T-helper 1 cell treated with Interleukin-12 subunit alpha and Interleukin-12 subunit beta and Interleukin-4 antibody, amounts not matched to agents 30 μg/mL and 1 μg/mL, for 36 hours (primary cell): ENCODE measurements at regions not wholly inside any gene's neighbourhood (a gene's known extent, or its start where the extent isn't known, plus 50 kb on each side); places are given as distances from the start of the nearest gene placed in this dataset.

Experiments used
- H3K27ac Mint-ChIP-seq: one replicate; pipeline ENCODE4 v1.8.0; 2021; ENCODE audit warnings: mild to moderate bottlenecking, mixed read lengths
- H3K27me3 Mint-ChIP-seq: one replicate; pipeline ENCODE4 v1.8.0; 2021; ENCODE audit warnings: low read depth, mixed read lengths
- H3K36me3 Mint-ChIP-seq: one replicate; pipeline ENCODE4 v1.8.0; 2021; ENCODE audit warnings: low read depth, mixed read lengths
- H3K4me1 Mint-ChIP-seq: one replicate; pipeline ENCODE4 v1.8.0; 2021; ENCODE audit warnings: low read depth, mixed read lengths
- H3K4me3 Mint-ChIP-seq: one replicate; pipeline ENCODE4 v1.8.0; 2021; ENCODE audit warnings: mild to moderate bottlenecking, moderate library complexity, mixed read lengths
- H3K9me3 Mint-ChIP-seq: one replicate; pipeline ENCODE4 v1.8.0; 2021; ENCODE audit warnings: mixed read lengths

DNA sequence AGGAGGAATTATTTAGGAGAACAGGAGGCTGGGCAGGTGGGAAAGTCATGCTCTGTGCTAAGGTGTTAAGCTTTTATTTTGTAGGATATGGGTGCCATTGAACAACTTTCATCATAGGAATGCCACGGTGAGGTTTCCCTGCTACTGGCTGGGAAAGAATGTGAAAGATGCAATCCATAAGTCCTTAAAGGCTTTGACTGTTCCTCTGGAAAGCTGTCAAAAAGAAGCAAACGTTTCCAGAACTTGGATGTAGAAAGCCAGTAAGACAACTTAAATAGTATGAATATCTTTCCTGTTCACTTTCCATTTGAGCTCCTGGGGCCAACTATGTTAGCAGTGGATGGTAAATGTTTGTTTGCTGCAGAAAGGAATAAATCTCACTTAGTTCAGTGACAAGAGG is 574.4 kb downstream of the RNF144B start:
- H3K4me3 Mint-ChIP-seq: no peak overlapping the region
- no peaks in the 10 kb centered on the region for H3K36me3 Mint-ChIP-seq
- no peaks in the 10 kb centered on the region for H3K27me3 Mint-ChIP-seq
- H3K27ac Mint-ChIP-seq: no peak overlapping the region
- H3K4me1 Mint-ChIP-seq: no peaks in the 10 kb centered on the region
- no peaks in the 10 kb centered on the region for H3K9me3 Mint-ChIP-seq

DNA sequence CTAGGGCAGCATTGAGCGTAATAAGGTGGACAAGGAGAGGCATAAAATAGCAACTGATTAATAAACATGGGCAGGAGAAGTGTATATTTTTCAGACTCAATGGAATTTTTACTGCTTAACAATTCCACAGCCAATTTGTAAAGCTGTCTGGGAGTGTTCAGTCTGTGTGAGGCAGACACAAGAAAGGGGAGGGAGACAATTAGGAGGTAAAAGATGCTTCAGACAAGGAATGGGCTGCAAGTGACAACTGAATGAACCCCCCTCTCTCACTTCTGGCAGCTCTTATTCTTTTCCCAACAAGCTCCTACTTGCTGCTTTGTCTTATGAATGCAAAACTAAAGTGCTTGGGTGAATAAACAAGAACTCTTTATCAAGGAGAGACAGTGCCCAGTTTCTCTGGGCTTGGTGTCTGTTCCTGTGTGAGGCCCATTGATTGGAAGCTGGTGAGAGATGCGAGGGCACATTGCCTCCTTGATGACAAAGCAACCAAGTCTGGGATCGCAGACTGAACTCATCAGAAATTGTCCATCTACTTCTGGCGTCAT is 575.3 kb downstream of the RNF144B start:
- Mint-ChIP-seq H3K9me3 (no peaks in the 10 kb centered on the region), H3K4me3 (no peak overlapping the region), H3K36me3 (no peaks in the 10 kb centered on the region), H3K4me1 (no peaks in the 10 kb centered on the region), H3K27me3 (no peaks in the 10 kb centered on the region), H3K27ac (no peak overlapping the region)

DNA sequence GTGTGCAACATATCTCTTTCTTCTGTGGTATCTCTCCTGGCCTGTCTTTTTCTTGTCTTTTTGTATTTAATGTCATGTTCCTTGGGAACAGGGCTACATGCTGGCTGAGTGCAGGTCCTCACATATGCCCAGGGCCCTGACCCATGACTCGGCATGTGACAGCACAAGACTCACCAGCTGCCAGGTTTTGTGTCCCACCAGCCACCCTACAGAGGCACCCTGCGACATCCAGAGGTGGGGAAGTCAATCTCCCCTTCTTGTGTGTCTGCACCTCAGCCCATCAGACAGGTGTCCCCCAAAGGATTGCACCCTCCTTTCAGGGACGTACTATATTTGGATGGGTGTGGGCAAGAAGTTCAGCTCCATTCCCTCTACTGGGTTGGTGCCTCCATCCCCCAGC is 576.3 kb downstream of the RNF144B start:
- H3K4me1 Mint-ChIP-seq: no peaks in the 10 kb centered on the region
- no peaks in the 10 kb centered on the region for H3K27me3 Mint-ChIP-seq
- H3K36me3 Mint-ChIP-seq: no peaks in the 10 kb centered on the region
- H3K27ac Mint-ChIP-seq: no peak overlapping the region
- no peak overlapping the region for H3K4me3 Mint-ChIP-seq
- H3K9me3 Mint-ChIP-seq: no peaks in the 10 kb centered on the region

DNA sequence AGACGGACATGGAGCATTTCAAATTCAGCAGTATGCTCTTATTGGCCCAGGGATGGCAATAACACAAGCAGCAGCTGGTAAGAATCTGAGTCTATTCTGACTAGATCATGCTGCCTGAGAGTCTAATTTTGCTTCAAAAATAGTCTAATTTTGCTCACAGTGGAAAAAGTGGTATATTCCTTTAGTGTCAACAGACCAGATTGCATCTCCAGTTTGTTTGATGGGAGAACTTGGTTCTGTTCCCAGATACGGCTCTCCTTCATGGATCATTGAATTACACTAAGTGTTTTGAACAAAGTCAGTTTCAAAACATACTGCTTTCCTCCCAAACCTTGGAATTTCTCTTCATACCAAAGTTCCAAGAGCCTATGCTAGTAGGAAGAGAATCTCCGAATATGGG is 586.1 kb downstream of the RNF144B start:
- no peak overlapping the region for H3K27ac Mint-ChIP-seq
- H3K27me3 Mint-ChIP-seq: no peaks in the 10 kb centered on the region
- no peak overlapping the region for H3K4me3 Mint-ChIP-seq
- H3K36me3 Mint-ChIP-seq: no peaks in the 10 kb centered on the region
- no peaks in the 10 kb centered on the region for H3K9me3 Mint-ChIP-seq
- H3K4me1 Mint-ChIP-seq: no peaks in the 10 kb centered on the region

DNA sequence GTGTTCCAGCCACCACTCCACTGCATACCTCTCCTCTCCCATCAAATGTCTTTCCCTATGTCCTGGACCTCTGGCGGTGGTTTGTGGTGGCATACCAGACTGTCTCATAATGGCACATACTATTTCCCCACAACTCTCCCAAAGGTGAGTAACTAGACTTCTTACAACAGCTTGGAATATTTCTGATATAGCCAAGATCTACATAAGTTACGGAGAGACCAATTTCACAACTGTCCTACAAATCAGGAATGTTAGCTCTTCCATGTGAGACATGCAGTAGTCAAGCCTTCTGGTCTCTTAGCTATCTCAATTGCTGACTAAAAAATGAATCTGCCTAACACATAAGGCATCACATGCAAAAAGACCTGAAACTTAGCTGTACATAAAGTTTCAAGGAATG is 588.9 kb downstream of the RNF144B start:
- Mint-ChIP-seq H3K4me3 (no peak overlapping the region), H3K36me3 (no peaks in the 10 kb centered on the region), H3K4me1 (no peaks in the 10 kb centered on the region), H3K27ac (no peak overlapping the region), H3K27me3 (no peaks in the 10 kb centered on the region), H3K9me3 (no peaks in the 10 kb centered on the region)

DNA sequence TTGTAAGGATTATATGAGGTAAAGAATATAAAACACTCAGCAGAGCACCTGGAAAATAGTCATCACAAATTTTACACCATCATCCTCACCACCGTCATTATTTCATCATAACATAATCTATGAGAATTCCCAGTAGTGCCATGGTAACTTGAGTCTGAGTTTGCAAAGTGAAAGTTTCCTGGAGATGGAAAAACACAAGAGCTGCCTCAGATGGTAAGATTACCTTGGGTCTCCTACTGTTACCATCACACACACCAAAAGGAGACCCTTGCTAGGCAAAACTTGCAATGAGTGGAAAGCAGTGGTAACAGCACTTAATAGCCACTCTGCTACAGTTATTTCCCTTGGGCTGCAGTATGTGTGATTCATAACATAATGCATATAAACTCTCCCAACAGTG is 589.8 kb downstream of the RNF144B start:
- Mint-ChIP-seq H3K9me3 (no peaks in the 10 kb centered on the region), H3K36me3 (no peaks in the 10 kb centered on the region), H3K27me3 (no peaks in the 10 kb centered on the region), H3K4me1 (no peaks in the 10 kb centered on the region), H3K4me3 (no peak overlapping the region), H3K27ac (no peak overlapping the region)

DNA sequence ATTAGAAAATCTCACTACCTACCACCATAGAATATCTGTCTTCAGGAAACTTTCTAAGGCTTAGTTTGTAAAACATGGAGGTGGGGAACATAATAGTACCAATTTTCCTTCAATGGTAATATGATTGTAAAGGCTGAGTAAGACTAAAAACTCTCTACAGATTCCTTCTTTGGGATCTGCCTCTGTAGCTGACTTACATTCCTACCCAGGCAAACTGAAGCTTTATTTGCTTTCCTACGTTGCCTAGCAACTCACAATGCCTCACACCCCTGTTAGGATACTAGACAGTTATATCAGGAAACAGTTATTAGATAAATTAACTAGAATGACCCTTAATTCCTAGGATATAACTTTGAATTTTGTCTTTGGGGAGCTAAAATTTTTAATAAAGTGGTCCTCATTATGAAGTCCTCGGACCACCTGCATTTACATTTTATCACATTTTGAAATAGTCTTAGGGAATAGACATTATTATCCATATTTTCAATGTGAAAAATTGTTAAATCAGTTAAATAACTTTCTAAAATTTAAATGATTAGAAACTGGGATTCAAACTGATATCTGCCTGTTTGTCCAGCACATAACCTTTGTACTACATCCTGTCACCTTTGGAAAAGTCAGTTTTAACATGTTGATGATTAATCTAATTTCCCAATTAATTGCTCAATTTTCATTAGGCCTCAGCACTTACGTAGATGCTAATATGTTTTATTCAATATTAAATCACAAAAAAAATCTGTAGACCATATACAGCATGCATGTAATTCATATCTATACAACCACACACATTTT is 591.4 kb downstream of the RNF144B start:
- Mint-ChIP-seq H3K36me3 (no peaks in the 10 kb centered on the region), H3K27me3 (no peaks in the 10 kb centered on the region), H3K27ac (no peak overlapping the region), H3K4me1 (no peaks in the 10 kb centered on the region), H3K9me3 (no peaks in the 10 kb centered on the region), H3K4me3 (no peak overlapping the region)

DNA sequence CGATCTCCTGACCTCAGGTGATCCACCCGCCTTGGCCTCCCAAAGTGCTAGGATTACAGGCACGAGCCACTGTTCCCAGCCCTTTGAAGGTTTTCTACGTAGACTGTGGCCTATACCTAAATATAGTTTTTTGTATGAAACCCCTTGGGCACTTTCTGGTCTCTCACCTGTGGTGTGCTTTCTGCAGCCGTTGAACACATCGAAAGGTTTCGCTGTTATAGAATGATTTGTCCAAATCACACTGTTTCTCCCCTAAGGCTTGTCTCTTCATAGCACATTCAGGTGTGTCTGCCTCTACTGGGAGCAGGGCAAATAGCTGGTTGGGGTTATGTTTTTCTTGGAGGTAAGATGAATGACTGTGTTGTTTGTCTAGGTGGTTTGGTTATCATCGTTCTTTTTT is 597.9 kb downstream of the RNF144B start:
- Mint-ChIP-seq H3K27ac (no peak overlapping the region), H3K9me3 (no peaks in the 10 kb centered on the region), H3K36me3 (no peaks in the 10 kb centered on the region), H3K4me3 (no peak overlapping the region), H3K4me1 (no peaks in the 10 kb centered on the region), H3K27me3 (no peaks in the 10 kb centered on the region)

DNA sequence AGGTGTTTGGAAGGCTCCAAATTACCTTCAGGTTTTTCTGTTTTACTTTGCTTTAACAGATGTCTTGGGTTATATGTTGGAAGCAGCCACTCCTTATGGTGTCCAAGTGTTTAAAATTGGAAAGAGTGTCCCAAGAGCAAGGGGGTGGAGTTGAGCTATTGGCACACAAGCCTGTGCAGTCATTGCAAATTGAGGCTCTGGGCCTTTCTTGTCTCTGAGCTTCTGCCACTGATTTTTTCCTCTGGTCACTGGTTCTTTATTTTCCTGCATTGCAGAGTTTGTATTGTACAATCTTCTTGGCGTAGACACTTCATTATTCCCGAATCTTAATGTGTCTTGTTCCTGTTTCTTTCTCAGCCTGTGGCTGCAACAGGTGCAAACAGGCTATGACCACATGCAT is 598.8 kb downstream of the RNF144B start:
- Mint-ChIP-seq H3K27ac (no peak overlapping the region), H3K4me3 (no peak overlapping the region), H3K27me3 (no peaks in the 10 kb centered on the region)

DNA sequence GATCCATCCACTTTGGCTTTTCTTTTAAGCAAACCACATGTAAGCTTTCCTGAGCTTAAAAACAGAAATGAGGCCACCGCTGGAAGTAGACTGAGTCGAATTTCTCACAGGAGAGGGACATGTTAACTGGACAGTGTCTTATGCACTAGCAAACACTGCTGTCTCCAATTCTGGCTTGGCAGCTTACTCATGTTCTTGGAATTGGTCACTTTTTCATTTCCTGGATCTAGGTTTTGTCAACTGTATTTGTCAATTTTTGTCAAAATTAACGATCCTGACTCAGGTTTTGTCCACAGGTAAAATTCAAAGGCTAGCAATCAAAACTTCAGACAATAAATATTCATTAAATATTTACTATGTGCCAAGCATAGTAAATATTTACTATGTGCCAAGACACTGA is 601.5 kb downstream of the RNF144B start:
- Mint-ChIP-seq H3K4me3 (no peak overlapping the region), H3K4me1 (no peaks in the 10 kb centered on the region), H3K36me3 (no peaks in the 10 kb centered on the region), H3K27me3 (no peaks in the 10 kb centered on the region), H3K9me3 (no peaks in the 10 kb centered on the region), H3K27ac (no peak overlapping the region)

More for the DNA sequence above, 598.8 kb downstream of the RNF144B start:
- Mint-ChIP-seq H3K9me3 (no peaks in the 10 kb centered on the region), H3K4me1 (no peaks in the 10 kb centered on the region), H3K36me3 (no peaks in the 10 kb centered on the region)

DNA sequence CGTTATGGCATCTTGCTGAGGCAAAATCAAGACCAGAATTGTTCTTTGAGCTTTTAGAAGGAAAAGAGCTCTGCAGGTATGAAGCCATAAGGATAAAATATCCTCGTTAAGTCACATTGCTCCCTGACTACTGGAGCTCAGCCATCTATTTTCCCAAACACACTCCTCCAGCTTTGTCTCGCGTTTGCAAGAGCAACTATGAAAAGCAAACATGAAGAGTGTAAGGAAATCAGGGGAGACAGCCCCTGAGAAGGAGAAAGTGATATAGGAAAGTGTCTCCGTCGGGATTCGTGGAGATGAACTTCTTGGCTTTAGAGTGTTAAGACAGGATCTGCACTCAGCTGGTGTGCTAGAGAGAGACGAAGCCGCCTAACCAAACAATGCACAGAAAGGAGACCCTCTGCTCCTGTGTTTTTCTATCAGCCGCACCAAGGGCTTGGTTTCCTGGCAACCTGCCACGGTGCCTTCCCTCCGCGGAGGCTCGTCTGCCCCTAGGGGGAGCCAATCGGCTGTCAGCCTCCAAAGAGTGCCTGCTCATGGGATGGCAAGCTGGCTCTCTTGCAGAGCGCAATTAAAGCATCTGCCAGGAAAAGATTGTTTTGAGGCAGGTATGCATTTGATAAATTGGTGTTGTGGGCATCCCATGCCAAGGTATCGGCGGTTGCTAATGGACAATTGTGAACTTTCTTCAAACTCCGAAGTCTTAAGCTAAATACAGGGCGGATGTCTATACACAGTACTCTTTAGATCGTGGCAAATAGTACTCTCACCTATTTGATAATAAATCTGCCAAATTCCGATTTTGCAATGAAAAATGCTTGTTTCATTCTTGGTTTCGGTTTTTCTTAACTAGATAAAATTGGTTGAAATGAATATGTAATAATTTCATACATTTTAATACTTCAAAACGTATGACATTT is 603.2 kb downstream of the RNF144B start:
- Mint-ChIP-seq H3K27ac (no peak overlapping the region), H3K4me1 (no peaks in the 10 kb centered on the region), H3K36me3 (no peaks in the 10 kb centered on the region)

DNA sequence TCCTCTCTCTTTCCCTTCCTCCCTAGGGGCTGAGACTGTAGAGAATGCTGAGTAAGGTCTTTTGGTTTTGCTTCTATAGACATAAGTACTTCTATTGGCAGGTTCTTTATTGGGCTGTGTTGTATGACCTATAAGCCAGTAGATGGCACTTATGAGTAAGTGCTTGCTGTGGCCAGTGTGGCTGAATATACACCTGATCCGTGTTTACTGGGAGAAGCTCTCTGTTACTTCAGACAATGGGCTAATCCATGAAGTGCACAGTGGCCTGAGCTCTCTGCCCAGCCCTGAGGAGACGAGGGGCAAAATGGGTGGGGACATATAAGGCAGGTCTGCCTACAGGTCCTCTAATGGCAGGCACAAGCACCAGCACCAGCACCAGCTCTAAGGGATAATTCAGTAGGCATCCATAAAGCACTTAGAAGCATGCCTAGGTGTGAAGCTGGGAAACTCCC is 610.3 kb downstream of the RNF144B start:
- Mint-ChIP-seq H3K4me3 (no peak overlapping the region), H3K36me3 (no peaks in the 10 kb centered on the region), H3K27ac (no peak overlapping the region), H3K9me3 (no peaks in the 10 kb centered on the region), H3K27me3 (no peaks in the 10 kb centered on the region), H3K4me1 (no peaks in the 10 kb centered on the region)

More for the DNA sequence above, 603.2 kb downstream of the RNF144B start:
- H3K9me3 Mint-ChIP-seq: no peaks in the 10 kb centered on the region
- H3K27me3 Mint-ChIP-seq: no peaks in the 10 kb centered on the region
- H3K4me3 Mint-ChIP-seq: no peak overlapping the region

DNA sequence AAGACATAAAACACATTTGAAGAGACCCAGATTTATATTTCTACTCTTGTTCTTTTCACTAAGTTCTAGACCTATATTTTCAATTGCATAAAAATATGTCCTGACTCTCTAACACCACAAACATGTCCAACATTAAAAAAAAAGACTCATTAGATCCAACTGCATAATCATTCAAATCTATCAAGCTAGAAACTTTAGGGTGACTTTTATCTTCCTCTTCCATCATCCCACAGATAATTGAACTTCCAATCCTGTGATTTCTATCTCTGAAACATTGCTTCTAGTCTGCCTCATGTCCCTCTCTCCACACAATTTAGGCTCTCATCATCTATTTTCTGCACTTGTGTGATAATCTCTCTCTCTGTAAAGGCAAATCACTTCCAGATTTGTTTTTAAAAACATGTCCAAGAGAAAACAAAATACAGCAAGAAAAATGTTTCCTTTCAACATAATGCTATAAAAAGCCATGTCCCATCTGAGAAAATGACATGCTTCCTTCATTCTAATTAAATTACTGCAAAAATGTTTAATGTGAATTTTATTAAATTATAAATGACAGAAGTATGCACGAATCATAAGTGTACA is 615.9 kb downstream of the RNF144B start:
- no peaks in the 10 kb centered on the region for H3K9me3 Mint-ChIP-seq
- H3K36me3 Mint-ChIP-seq: no peaks in the 10 kb centered on the region
- no peak overlapping the region for H3K4me3 Mint-ChIP-seq

DNA sequence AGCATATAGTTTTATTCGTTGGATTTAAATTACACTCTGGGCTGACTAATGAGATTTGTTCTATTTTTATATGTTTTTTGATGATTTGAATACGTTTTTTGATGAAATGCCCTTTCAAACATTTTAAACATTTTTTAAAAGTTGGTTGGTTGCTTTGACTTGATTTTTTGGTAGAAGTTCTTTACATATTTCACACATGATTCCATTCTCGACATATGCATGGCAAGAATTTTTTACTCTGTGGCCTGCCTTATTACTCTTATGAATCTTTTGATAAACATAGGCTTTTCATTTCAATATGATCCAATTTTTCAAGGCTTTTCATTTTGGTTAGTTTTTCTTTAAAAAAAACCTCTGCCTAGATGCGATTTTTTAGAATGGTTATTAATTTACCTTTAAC is 617.0 kb downstream of the RNF144B start:
- Mint-ChIP-seq H3K4me1 (no peaks in the 10 kb centered on the region), H3K27ac (no peak overlapping the region), H3K9me3 (no peaks in the 10 kb centered on the region), H3K36me3 (no peaks in the 10 kb centered on the region), H3K27me3 (no peaks in the 10 kb centered on the region), H3K4me3 (no peak overlapping the region)

More for the DNA sequence above, 615.9 kb downstream of the RNF144B start:
- Mint-ChIP-seq H3K27me3 (no peaks in the 10 kb centered on the region), H3K27ac (no peak overlapping the region), H3K4me1 (no peaks in the 10 kb centered on the region)
